AG09319 (cell line): ENCODE measurements at regions not wholly inside any gene's neighbourhood (a gene's known extent, or its start where the extent isn't known, plus 50 kb on each side); places are given as distances from the start of the nearest gene placed in this dataset.

Experiments
- DNase-seq: peaks from one replicate; pipeline ENCODE4 v3.0.0-alpha.2; 2010; ENCODE audit warnings: low read depth; ENCODE audit errors: extremely low read depth
- TF ChIP-seq, protein P1 (sequence below): IDR thresholded peaks from 2 replicates; pipeline ENCODE4 v1.5.1; 2011; ENCODE audit warnings: low read depth, mild to moderate bottlenecking, inconsistent platforms, low read length, moderate library complexity

DNA sequence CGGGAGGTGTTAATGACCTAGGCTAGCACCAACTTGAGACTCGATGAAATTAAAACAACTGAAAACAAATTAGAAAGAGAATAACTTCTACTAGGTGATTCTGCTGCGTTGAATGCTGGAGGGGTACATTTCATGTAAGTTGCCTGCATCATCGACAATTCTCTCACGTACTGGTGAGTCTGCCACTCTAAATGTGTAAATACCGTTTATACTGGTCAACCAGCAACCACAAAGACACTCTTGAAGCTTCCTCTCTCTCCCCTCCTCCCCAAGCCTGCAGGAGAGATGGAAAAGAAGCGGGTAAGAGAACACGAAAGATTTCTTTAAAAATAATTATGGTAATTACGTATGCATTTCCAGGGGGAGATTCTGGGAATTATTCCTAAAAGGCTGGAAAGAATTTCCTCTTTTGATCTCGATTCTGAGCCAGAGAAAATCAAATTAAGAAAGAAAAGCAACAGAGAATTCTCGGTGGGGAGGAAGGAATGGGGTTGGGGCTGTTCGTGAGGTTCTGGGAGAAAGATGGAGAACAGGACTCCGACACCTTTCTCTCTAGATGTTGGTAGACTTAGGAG is 68.6 kb upstream of the MRTFB start:
- no peak for DNase-seq
- TF ChIP-seq, protein P1, sequence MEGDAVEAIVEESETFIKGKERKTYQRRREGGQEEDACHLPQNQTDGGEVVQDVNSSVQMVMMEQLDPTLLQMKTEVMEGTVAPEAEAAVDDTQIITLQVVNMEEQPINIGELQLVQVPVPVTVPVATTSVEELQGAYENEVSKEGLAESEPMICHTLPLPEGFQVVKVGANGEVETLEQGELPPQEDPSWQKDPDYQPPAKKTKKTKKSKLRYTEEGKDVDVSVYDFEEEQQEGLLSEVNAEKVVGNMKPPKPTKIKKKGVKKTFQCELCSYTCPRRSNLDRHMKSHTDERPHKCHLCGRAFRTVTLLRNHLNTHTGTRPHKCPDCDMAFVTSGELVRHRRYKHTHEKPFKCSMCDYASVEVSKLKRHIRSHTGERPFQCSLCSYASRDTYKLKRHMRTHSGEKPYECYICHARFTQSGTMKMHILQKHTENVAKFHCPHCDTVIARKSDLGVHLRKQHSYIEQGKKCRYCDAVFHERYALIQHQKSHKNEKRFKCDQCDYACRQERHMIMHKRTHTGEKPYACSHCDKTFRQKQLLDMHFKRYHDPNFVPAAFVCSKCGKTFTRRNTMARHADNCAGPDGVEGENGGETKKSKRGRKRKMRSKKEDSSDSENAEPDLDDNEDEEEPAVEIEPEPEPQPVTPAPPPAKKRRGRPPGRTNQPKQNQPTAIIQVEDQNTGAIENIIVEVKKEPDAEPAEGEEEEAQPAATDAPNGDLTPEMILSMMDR: no peak

DNA sequence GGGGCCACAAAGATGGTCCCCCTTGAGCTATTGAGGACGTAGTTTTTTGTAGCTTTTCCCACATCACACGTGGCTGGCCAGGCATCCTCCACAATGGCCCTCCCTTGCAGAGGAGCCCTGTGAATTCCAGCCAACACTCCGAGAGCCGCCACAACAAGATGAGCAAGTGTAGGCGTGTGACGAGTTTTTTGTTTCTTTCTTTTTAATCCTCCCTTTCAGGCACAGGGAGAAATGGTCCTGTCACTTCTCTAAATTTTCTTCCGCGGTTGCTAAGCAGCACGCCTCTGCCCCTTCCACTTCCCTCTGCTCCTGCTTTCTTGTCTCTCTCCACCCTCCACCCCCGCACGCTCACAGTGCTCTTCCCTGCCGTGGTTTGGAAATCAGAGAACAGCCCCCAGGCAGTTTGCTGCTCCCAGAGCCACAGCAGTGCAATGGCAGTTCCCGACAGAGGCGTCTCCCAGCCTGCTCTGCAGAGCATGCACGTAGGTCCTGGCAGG is 68.0 kb upstream of the MRTFB start:
- TF ChIP-seq, protein P1: no peak; the same call in 1 of the 2 replicates

DNA sequence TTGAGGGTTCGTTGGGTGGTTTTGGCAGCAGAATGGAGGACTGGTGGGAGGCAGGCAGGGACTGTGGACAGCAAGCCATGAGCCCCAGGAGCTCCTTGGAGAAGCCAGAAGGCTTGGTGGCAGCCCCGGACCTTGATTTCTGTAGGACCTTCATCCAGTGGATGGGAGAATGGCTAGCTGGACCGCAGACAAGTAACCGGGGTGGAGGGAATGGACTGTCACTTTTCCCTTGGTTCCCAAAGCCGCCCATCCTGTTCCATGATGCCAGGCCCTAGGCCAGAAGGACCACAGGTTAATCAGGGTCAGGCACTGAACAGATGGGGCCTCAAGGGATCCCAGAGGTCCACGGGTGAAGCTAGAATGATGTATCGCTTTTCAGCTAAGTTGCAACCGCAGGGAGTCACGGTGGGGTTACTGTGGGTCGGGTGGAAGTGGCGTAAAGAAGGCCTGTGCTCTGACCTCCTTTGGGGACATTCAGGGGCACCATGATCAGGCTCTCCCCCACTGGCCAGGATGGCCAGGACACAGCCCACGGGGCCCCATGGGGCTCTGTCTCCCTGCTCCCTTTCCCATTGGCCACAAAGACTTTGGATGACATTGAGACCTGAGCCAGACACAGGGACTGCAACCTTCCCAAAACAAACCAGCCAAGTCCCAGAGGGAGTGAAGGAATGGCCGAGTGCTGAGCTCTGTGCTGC is 66.9 kb upstream of the MRTFB start:
- TF ChIP-seq, protein P1: no peak
- no peak for DNase-seq

More for the DNA sequence above, 68.0 kb upstream of the MRTFB start:
- DNase-seq: no peak

DNA sequence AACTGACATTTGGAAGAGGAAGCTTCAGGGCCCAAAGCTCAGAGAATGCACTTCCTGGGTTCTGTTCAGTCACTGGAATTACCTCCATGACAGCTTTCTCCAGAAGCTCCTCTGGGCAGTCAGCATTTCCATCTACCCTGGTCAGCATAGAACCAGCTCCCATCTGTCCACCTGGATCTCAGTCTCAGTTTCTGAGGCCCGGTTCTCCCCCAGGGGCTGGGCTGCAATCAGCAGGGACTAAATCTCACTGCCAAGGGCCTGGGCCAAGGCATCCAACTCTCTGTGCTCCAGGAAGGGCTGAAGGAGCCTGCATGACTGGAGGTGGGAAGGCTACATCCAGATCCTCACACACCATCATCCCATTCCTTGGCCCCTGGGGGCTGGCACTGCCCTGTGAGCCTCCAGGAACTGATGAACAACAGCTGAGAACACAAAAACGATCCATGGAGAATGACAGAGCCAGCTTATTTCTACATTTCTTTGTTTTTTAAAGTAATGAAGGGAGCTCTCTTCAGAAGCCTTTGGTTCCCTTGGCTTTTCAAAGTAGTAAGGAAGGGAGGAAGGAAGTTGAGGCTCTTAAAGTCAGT is 66.3 kb upstream of the MRTFB start:
- TF ChIP-seq, protein P1: no peak
- DNase-seq: no peak

DNA sequence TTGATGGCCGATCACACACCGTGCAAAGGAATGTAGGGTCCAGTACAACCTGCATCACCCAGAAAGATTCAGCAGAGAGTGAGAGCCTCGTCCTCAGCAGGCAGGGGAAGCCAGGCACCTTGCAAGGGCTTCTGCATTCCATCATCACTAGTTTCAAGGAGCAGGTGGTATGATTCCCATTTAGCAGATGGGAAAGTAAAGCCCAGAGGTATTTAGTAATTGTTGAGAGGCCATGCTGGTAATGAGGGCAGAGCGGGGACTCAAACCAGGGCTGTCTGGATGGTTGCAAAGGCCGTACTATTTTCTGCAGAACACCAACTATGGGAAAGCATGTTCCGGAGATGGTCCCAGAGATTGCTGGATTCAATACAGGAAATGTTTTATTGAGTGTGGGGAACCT is 65.8 kb upstream of the MRTFB start:
- TF ChIP-seq, protein P1: no peak
- DNase-seq: no peak

DNA sequence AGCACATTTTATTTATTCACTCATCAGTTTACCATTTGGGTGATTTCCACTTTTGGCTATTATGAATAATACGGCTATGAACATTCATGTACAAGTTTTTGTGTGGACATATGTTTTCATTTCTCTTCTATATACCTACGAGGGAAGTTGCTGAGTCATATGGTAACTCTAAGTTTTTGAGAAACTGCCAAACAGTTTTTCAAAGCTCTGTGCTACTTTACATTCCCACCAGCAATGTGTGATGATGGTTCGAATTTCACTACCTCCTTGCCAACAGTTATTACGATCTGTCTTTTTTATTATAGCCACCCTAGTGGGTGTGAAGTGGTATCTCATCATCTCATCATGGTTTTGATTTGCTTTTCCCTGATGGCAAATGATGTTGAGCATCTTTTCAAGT is 63.7 kb upstream of the MRTFB start:
- DNase-seq: peak; percentile 60
- TF ChIP-seq, protein P1: no peak

DNA sequence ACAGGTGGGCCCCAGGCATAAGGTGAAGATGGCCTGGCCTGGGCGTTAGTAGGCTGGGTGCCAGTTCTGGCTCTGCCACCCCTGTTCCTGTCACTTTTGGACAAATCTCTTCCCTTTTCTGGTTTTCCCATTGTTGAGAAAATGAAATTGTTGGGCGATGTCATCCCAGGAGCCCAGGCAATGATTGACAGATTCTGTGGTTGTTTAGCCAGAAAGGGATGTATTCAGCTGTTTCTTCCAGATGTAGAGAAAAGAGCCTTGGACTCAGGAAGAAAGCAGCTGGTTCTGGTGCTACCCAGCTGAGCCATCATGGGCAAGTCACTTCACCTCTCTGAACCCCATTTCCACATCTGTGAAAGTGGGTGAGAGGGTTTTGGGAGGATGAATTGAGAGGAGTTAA is 60.1 kb upstream of the MRTFB start:
- TF ChIP-seq, protein P1: no peak
- no peak for DNase-seq
